NCI-H2171 treated with DMSO at 0.1 percent for 48 hours (cell line): ENCODE measurements at regions not wholly inside any gene's neighbourhood (a gene's known extent, or its start where the extent isn't known, plus 50 kb on each side); places are given as distances from the start of the nearest gene placed in this dataset.

Experiments used
- DNase-seq: peaks from one replicate; lab custom pipeline; 2025; lab: John Stamatoyannopoulos, UW

- DNase-seq = no peak
These were observed 52.6 kb upstream of the NHLH2 start for GRCh38 chr1:115893545-115893944.

GRCh38 chr1:115898020-115898419 is 57.1 kb upstream of the NHLH2 start:
- DNase-seq = no peak

- no peak for DNase-seq
These were observed 59.9 kb upstream of the NHLH2 start for GRCh38 chr1:115900856-115901255.

DNA sequence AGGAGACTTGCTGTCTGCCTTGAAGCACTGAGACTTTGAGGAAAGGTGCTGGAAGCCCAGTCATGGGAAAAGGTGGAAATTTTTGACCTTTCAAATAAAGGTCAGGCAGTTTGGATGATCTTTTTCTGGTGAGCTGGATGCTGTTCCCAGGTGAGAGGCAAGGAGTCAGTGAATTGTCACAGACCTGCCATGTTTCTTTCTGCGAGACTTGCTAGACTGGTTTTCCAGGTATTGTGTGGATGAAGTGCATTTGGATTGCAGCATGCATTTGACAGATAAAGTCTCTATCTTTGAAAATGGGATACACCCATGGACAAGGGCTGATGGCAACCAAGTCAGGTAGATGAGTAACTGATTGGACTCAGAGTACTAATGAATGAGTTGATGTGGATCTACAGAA is 65.7 kb upstream of the NHLH2 start:
- no peak for DNase-seq

DNA sequence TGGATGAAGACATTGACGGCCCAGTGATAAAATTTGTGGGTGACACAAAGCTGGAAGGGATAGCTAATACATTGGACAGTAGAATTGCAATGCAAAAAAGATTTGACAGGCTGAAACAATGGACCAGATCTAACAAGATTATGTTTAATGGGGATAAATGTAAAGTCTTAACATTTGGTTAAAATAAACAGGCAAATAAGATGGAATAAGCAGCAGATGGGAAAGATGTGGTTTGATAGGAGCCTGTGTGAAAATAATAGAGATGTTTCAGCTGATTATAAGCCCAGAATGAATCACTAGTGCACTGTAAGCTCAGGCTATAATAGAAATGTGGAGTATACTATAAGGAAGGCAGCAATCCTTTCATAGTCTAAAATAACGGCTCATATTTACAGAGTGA is 66.2 kb upstream of the NHLH2 start:
- DNase-seq = no peak

- DNase-seq = peak; percentile 48
These were observed 67.6 kb upstream of the SLC22A15 start for GRCh38 chr1:115908565-115909274.

GRCh38 chr1:115910231-115910630 is 66.1 kb upstream of the SLC22A15 start:
- DNase-seq = no peak

DNA sequence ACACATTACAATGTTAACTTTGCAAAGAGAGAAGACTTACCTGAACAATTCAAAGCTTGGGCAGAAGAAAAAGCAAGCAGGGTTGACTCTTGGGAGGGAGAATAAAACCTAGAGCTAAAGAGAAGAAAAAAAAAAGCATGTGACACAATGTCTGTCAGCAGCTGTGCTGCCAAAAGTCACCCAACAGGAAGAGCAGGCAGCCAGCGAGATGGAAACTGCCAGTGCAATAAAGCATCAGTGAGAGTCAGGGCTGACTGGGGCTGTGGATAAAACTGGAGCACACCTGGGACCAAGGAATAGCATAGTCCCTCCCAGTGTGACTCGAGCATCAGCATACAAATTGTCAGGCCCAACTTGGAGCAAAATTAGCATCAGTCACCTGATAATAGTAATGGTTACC is 65.0 kb upstream of the SLC22A15 start:
- peak; percentile 61 for DNase-seq

DNA sequence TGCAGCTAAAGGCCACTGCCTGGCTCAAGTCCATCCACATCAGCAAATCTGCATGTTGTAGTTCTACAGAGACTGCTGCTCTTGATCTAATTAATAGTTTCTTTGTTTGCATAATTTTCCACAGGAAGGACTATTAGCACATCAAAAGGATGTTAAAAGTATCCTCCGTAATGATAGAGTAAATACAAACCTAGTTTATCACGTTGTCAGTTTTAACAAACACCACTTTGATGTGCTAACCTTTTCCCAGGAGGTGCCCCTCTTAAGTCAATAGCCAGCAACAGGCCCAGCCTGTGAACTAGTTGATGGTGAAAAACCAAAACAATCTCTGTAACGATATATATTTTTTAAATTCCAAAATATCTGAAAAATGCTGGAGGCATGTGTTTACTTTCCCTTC is 64.2 kb upstream of the SLC22A15 start:
- DNase-seq = no peak

GRCh38 chr1:115922801-115923200 is 53.5 kb upstream of the SLC22A15 start:
- peak; percentile 92 for DNase-seq

GRCh38 chr1:115924770-115925169 is 51.5 kb upstream of the SLC22A15 start:
- peak; percentile 53 for DNase-seq

- no peak for DNase-seq
These were observed 50.8 kb upstream of the SLC22A15 start for GRCh38 chr1:115925467-115925866.
